ENCODE measurements at regions not wholly inside any gene's neighbourhood (a gene's known extent, or its start where the extent isn't known, plus 50 kb on each side); places are given as distances from the start of the nearest gene placed in this dataset.

DNA sequence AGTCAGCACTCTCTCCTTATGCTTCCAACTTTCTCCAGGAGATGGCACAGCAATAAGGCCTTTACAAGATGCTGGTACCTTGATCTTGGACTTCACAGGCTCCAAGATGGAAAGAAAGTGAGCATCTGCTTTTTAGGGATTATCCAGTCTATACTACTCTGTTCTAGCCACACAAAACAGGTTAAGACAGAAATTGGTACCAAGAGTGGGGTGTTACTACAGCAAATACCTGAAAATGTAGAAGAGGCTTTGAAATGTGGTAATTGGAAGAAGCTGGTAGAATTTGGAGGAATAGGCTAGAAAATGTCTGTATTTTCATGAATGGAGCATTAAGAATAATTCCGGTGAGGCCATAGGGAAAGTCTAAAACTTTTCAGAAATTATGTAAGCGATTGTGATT is 484.8 kb upstream of the GRIA1 start:
- Mint-ChIP-seq H3K27me3 (no peaks in the 10 kb centered on the region), H3K9me3 (peaks cover 6 to 23% (median 15%) of the 10 kb centered on the region in 8 donors), H3K4me1 (no peaks in the 10 kb centered on the region), H3K36me3 (no peaks in the 10 kb centered on the region), H3K27ac (no peak overlapping the region), H3K4me3 (no peak overlapping the region)
- Histone ChIP-seq H3K9me3 (ENCODE audit: control insufficient read depth in 1 of 2, low read length in 2 of 2) (peaks cover 0 to 6% of the 10 kb centered on the region in 2 donors), H3K4me1 (ENCODE audit: insufficient read depth, low read length) (no peaks in the 10 kb centered on the region), H3K27ac (ENCODE audit: low read depth, low read length) (no peak overlapping the region), H3K36me3 (ENCODE audit: insufficient read depth, low read length) (no peaks in the 10 kb centered on the region), H3K27me3 (ENCODE audit: insufficient read depth, low read length) (no peaks in the 10 kb centered on the region), H3K4me3 (ENCODE audit: low read length in 2 of 2) (no peak overlapping the region)
- intact Hi-C loops (cut with micrococcal nuclease) = no loop called here
- POLR2A ChIA-PET (ENCODE audit: partially characterized antibody) = no interaction called here
- no peak for DNase-seq
- CTCF ChIA-PET (ENCODE audit: partially characterized antibody) = no interaction called here

DNA sequence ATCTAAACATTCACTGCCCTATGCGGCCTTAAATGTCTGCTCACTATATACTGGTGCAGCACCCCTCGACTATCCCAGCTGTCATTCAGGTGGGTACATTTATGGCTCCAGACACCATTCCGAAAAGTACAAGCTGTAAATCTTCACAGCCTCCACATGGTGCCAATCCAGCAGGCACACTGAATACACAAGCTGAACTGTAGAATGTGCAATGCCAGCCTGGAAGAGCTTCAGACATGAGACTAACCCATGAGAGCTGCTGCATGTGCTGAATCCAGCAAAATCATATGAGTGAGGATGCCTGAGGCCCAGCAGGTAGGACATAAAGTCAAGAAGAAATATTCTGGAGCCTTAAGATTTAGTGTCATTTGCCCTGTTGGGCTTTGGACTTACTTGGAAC is 483.8 kb upstream of the GRIA1 start:
- Histone ChIP-seq H3K36me3 (ENCODE audit: insufficient read depth, low read length) (no peaks in the 10 kb centered on the region), H3K27ac (ENCODE audit: low read depth, low read length) (no peak overlapping the region), H3K27me3 (ENCODE audit: insufficient read depth, low read length) (no peaks in the 10 kb centered on the region), H3K4me1 (ENCODE audit: insufficient read depth, low read length) (no peaks in the 10 kb centered on the region), H3K4me3 (ENCODE audit: low read length in 2 of 2) (no peak overlapping the region), H3K9me3 (ENCODE audit: control insufficient read depth in 1 of 2, low read length in 2 of 2) (peaks cover 0 to 6% of the 10 kb centered on the region in 2 donors)
- POLR2A ChIA-PET (ENCODE audit: partially characterized antibody) = no interaction called here
- H3K27me3 Mint-ChIP-seq = no peaks in the 10 kb centered on the region
- H3K4me3 Mint-ChIP-seq = no peak overlapping the region
- no peaks in the 10 kb centered on the region for H3K4me1 Mint-ChIP-seq
- intact Hi-C loops (cut with micrococcal nuclease) = no loop called here
- H3K36me3 Mint-ChIP-seq = no peaks in the 10 kb centered on the region
- peaks cover 6 to 23% (median 15%) of the 10 kb centered on the region in 8 donors for H3K9me3 Mint-ChIP-seq
- CTCF ChIA-PET (ENCODE audit: partially characterized antibody) = no interaction called here
- no peak overlapping the region for H3K27ac Mint-ChIP-seq
- no peak for DNase-seq

DNA sequence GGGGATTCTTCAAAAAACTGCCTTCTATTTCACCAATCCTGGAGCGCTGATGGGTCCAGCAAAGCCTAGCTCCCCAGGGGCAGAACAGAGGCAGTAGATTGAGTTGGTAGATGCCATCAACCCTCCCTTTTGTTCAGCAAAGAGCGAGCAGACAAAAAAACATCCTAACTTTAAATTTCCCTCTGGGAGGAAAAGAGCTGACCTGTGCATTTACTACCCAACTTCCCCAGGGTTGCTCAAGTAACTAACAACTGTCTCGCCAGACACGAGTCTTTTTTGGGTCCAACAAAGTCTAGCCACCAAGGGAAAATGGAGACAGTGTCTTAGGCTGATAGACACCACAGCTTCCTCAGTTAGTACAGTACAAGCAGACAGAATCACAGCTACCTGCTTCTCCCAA is 476.3 kb upstream of the GRIA1 start:
- Histone ChIP-seq H3K9me3 (ENCODE audit: control insufficient read depth in 1 of 2, low read length in 2 of 2) (no peaks in the 10 kb centered on the region), H3K4me1 (ENCODE audit: insufficient read depth, low read length) (no peaks in the 10 kb centered on the region), H3K27me3 (ENCODE audit: insufficient read depth, low read length) (no peaks in the 10 kb centered on the region), H3K4me3 (ENCODE audit: low read length in 2 of 2) (no peak overlapping the region), H3K27ac (ENCODE audit: low read depth, low read length) (no peak overlapping the region), H3K36me3 (ENCODE audit: insufficient read depth, low read length) (no peaks in the 10 kb centered on the region)
- intact Hi-C loops (cut with micrococcal nuclease) = no loop called here
- H3K4me1 Mint-ChIP-seq = no peaks in the 10 kb centered on the region
- no peak overlapping the region for H3K27ac Mint-ChIP-seq
- no peaks in the 10 kb centered on the region for H3K36me3 Mint-ChIP-seq
- no peak overlapping the region for H3K4me3 Mint-ChIP-seq
- peaks cover 2 to 26% (median 13%) of the 10 kb centered on the region in 8 donors for H3K9me3 Mint-ChIP-seq
- DNase-seq = no peak
- POLR2A ChIA-PET (ENCODE audit: partially characterized antibody) = no interaction called here
- CTCF ChIA-PET (ENCODE audit: partially characterized antibody) = no interaction called here
- no peaks in the 10 kb centered on the region for H3K27me3 Mint-ChIP-seq

DNA sequence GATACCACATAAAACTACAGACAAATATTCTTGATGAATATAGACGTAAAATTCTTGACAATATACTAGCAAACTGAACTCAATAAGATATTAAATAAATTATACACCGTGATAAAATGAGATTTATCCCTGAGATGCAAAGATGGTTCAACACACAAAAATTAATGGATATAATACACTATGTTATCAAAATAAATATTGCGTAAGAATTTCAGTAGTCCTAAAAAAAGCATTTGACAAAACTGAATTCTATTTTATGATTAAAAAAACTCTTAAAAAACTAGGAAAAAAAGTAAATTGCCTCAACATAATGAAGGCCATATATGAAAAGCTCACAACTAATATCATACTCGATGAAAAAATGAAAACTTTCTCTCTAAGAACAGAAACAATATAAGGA is 472.3 kb upstream of the GRIA1 start:
- Histone ChIP-seq H3K9me3 (ENCODE audit: control insufficient read depth in 1 of 2, low read length in 2 of 2) (peaks cover 0 to 4% of the 10 kb centered on the region in 2 donors), H3K27me3 (ENCODE audit: insufficient read depth, low read length) (no peaks in the 10 kb centered on the region), H3K36me3 (ENCODE audit: insufficient read depth, low read length) (no peaks in the 10 kb centered on the region), H3K27ac (ENCODE audit: low read depth, low read length) (no peak overlapping the region), H3K4me3 (ENCODE audit: low read length in 2 of 2) (no peak overlapping the region), H3K4me1 (ENCODE audit: insufficient read depth, low read length) (no peaks in the 10 kb centered on the region)
- no peak for DNase-seq
- ChIA-PET POLR2A (ENCODE audit: partially characterized antibody) (no interaction called here), CTCF (ENCODE audit: partially characterized antibody) (no interaction called here)
- H3K36me3 Mint-ChIP-seq = no peaks in the 10 kb centered on the region
- intact Hi-C loops (cut with micrococcal nuclease) = no loop called here
- H3K27me3 Mint-ChIP-seq = no peaks in the 10 kb centered on the region
- H3K27ac Mint-ChIP-seq = no peak overlapping the region
- no peak overlapping the region for H3K4me3 Mint-ChIP-seq
- no peaks in the 10 kb centered on the region for H3K4me1 Mint-ChIP-seq
- H3K9me3 Mint-ChIP-seq = peaks cover 0 to 52% (median 29%) of the 10 kb centered on the region in 8 donors

DNA sequence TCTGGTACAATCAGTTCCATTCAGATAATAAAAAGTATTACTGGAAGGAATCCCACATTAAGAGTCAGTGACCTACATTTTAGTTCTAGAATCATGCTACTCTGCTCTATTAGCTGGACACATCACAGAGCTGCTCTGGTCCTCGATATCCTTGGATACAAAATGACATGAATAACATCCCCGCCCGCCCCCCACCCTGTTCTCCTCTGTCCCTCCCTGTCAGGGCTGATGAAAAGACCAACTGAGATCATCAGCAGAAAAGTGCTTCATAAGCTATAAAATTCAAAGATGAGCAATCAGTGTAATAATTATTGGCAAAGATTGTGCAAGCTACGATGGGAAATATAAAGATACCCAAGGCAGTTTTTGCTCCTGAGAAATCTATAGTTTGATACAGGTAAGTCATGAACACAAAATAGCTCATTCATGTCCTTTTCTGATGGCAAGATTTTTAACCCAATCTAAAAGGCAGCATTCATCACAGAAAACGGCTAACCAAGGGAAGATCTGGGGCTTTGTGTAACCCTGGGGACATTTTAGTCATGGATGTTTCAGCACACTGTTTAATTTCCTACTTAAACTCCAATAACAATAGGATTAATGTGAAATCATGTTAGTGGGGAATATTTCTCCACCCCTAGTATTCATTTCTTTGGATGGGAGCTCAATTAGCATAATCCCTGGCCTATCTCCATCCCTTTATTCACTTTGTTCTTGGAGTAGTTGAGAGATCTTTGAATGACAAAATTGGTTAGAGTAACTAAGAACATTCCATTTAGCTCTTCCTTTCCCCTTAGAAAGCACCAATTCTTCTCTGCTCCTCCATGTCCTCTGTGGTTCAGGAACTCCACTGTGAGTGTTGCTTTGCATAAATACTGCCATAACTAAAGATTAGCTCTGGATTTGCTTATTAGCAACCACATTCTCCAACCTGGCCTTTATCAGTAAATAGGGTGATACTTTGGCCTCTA is 459.4 kb upstream of the GRIA1 start:
- no peaks in the 10 kb centered on the region for H3K4me1 Mint-ChIP-seq
- intact Hi-C loops (cut with micrococcal nuclease) = no loop called here

DNA sequence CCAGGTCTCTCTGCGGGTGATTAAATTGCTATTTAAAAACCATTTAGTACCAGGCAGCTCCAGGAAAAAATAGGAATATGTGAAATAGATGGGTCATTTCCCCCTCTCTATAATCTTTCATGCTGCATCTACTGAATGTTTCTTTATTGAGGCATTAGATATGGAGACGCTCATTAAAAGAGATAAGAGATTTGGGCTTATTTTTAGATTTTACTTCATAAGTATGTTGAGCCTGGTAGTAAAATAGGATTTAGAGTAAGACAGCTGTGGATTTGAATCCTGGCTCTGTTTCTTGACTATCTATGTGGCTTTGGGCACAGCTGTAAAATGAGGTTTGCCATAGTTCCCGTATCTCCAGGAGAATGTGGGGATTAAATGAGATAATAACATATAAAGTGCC is 451.0 kb upstream of the GRIA1 start:
- Histone ChIP-seq H3K9me3 (ENCODE audit: control insufficient read depth in 1 of 2, low read length in 2 of 2) (no peaks in the 10 kb centered on the region), H3K27me3 (ENCODE audit: insufficient read depth, low read length) (no peaks in the 10 kb centered on the region), H3K4me3 (ENCODE audit: low read length in 2 of 2) (no peak overlapping the region), H3K36me3 (ENCODE audit: insufficient read depth, low read length) (no peaks in the 10 kb centered on the region), H3K27ac (ENCODE audit: low read depth, low read length) (no peak overlapping the region), H3K4me1 (ENCODE audit: insufficient read depth, low read length) (no peaks in the 10 kb centered on the region)
- H3K36me3 Mint-ChIP-seq = no peaks in the 10 kb centered on the region
- CTCF ChIA-PET (ENCODE audit: partially characterized antibody) = no interaction called here
- H3K4me3 Mint-ChIP-seq = no peak overlapping the region
- no peak for DNase-seq
- intact Hi-C loops (cut with micrococcal nuclease) = no loop called here
- H3K4me1 Mint-ChIP-seq = no peaks in the 10 kb centered on the region
- H3K27ac Mint-ChIP-seq = no peak overlapping the region
- H3K27me3 Mint-ChIP-seq = no peaks in the 10 kb centered on the region
- H3K9me3 Mint-ChIP-seq = peaks cover 0 to 15% (median 10%) of the 10 kb centered on the region in 8 donors
- POLR2A ChIA-PET (ENCODE audit: partially characterized antibody) = no interaction called here

More for the DNA sequence above, 459.4 kb upstream of the GRIA1 start:
- H3K36me3 ChIP-seq (ENCODE audit: insufficient read depth, low read length) = no peaks in the 10 kb centered on the region
- H3K9me3 ChIP-seq (ENCODE audit: control insufficient read depth in 1 of 2, low read length in 2 of 2) = no peaks in the 10 kb centered on the region
- Mint-ChIP-seq H3K4me3 (no peak overlapping the region), H3K9me3 (peaks cover 0 to 14% (median 3%) of the 10 kb centered on the region in 8 donors), H3K27me3 (no peaks in the 10 kb centered on the region), H3K27ac (no peak overlapping the region), H3K36me3 (no peaks in the 10 kb centered on the region)
- CTCF ChIA-PET (ENCODE audit: partially characterized antibody) = interaction anchor here (0.9 kb wide), 1 partner anchor 15 kb away, joined by 4 read pairs; no protein-coding TSS in a partner anchor
- POLR2A ChIA-PET (ENCODE audit: partially characterized antibody) = no interaction called here
- H3K4me3 ChIP-seq (ENCODE audit: low read length in 2 of 2) = no peak overlapping the region
- H3K27ac ChIP-seq (ENCODE audit: low read depth, low read length) = no peak overlapping the region
- no peak for DNase-seq
- no peaks in the 10 kb centered on the region for H3K27me3 ChIP-seq (ENCODE audit: insufficient read depth, low read length)
- H3K4me1 ChIP-seq (ENCODE audit: insufficient read depth, low read length) = no peaks in the 10 kb centered on the region

DNA sequence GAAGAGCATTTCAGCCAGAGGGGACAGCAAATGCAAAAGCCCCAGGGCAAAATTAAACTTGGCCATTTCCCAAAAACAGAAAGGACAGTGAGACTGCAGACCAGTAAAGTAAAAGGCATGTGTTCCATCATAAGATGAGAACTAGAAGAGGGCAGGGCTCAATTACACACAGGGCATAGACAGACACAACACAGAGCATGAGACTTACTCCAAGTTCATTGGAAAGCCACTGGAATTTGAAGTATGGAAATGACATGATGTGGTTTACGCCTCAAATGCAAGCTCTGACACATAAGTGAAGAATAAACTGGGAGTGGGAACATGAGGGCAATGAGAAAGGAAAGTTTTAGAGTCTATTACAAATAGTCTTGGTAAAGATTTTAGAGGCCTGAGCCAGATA is 446.6 kb upstream of the GRIA1 start:
- H3K36me3 ChIP-seq (ENCODE audit: insufficient read depth, low read length) = no peaks in the 10 kb centered on the region
- H3K4me1 ChIP-seq (ENCODE audit: insufficient read depth, low read length) = no peaks in the 10 kb centered on the region
- H3K27me3 Mint-ChIP-seq = no peaks in the 10 kb centered on the region
- ChIA-PET CTCF (ENCODE audit: partially characterized antibody) (no interaction called here), POLR2A (ENCODE audit: partially characterized antibody) (no interaction called here)
- no peak overlapping the region for H3K27ac ChIP-seq (ENCODE audit: low read depth, low read length)
- no peak overlapping the region for H3K4me3 Mint-ChIP-seq
- H3K36me3 Mint-ChIP-seq = no peaks in the 10 kb centered on the region
- DNase-seq = no peak
- no peak overlapping the region for H3K4me3 ChIP-seq (ENCODE audit: low read length in 2 of 2)
- no peaks in the 10 kb centered on the region for H3K4me1 Mint-ChIP-seq
- intact Hi-C loops (cut with micrococcal nuclease) = no loop called here
- peaks cover 0 to 15% (median 6%) of the 10 kb centered on the region in 8 donors for H3K9me3 Mint-ChIP-seq
- no peaks in the 10 kb centered on the region for H3K27me3 ChIP-seq (ENCODE audit: insufficient read depth, low read length)
- no peaks in the 10 kb centered on the region for H3K9me3 ChIP-seq (ENCODE audit: control insufficient read depth in 1 of 2, low read length in 2 of 2)
- no peak overlapping the region for H3K27ac Mint-ChIP-seq
